K562 (cell line): ENCODE measurements at regions not wholly inside any gene's neighbourhood (a gene's known extent, or its start where the extent isn't known, plus 50 kb on each side); places are given as distances from the start of the nearest gene placed in this dataset.

ENCODE experiments used
- BRD9 ChIP-seq: fragments of 450-650 bp; IDR thresholded peaks from 2 replicates; pipeline ENCODE4 v1.6.1; 2018; ENCODE audit warnings: low read depth; ENCODE audit not compliant: partially characterized antibody
- CHD7 ChIP-seq: fragments of 200-600 bp; sonication (generic); IDR thresholded peaks from one replicate; pipeline ENCODE4 v1.6.1; 2012; ENCODE audit warnings: mild to moderate bottlenecking, low read depth, low read length, inconsistent platforms
- E2F3 ChIP-seq: fragments of 250-450 bp; sonication (Bioruptor Pico); IDR thresholded peaks from 2 replicates; pipeline ENCODE4 v1.4.0; 2020; ENCODE audit warnings: mild to moderate bottlenecking
- ETV6 ChIP-seq, 3 experiments: fragments of 150-350 bp in 1 of 3; sonication (generic) in 1 of 3; formaldehyde crosslinking in 1 of 3; IDR thresholded peaks; 2 replicates each; pipeline versions ENCODE4 v1.6.1 to v1.8.0; 2014 to 2022; ENCODE audit warnings: borderline replicate concordance in 2 of 3, low read depth in 2 of 3, antibody characterized with exemption in 1 of 3, low read length in 1 of 3, mild to moderate bottlenecking in 1 of 3, missing genetic modification reagents in 1 of 3
- HES1 ChIP-seq: fragments of 450-650 bp; IDR thresholded peaks from 2 replicates; pipeline ENCODE4 v1.6.1; 2016; ENCODE audit warnings: low read depth, mild to moderate bottlenecking, moderate library complexity
- SFPQ ChIP-seq: fragments of 200-400 bp; formaldehyde crosslinking; IDR thresholded peaks from 2 replicates; pipeline ENCODE4 v1.6.1; 2017; ENCODE audit warnings: mild to moderate bottlenecking, low read depth, low read length, moderate library complexity
- SMAD1 ChIP-seq: fragments of 150-350 bp; IDR thresholded peaks from 2 replicates; pipeline ENCODE4 v1.6.1; 2014; ENCODE audit warnings: low read length, low read depth; ENCODE audit not compliant: partially characterized antibody
- SMAD4 ChIP-seq: fragments of 250-450 bp; sonication (Bioruptor Pico); conservative IDR thresholded peaks from 2 replicates; pipeline ENCODE4 v1.8.0; 2021; ENCODE audit warnings: inconsistent platforms, mild to moderate bottlenecking, moderate library complexity
- ZBTB33 ChIP-seq: sonication (generic); formaldehyde crosslinking; IDR thresholded peaks from 2 replicates; pipeline ENCODE4 v1.8.1; 2023; ENCODE audit warnings: mild to moderate bottlenecking, missing genetic modification reagents

GRCh38 chr4:177041356-177041755 is 248.6 kb upstream of the VEGFC start (continued):
- TF ChIP-seq CHD7 (no peak), SMAD1 (no peak), BRD9 (no peak), SMAD4 (CRISPR knock-in tag) (no peak), ETV6 (IDR thresholded peaks at IDR 0.05; ENCODE audit: borderline replicate concordance in 1 of 2, low read depth in 2 of 2, low read length in 1 of 2) (no peak), ETV6 (CRISPR knock-in tag; IDR thresholded peaks at IDR 0.05; ENCODE audit: borderline replicate concordance) (no peak), ZBTB33 (CRISPR knock-in tag) (no peak), E2F3 (CRISPR knock-in tag) (no peak), SFPQ (no peak), HES1 (no peak)
